ENCODE measurements at regions not wholly inside any gene's neighbourhood (a gene's known extent, or its start where the extent isn't known, plus 50 kb on each side); places are given as distances from the start of the nearest gene placed in this dataset.

GRCh38 chr11:29129844-29130243 lies 887.0 kb downstream of the KCNA4 start:
- TF ChIP-seq CTCF (IDR thresholded peaks at IDR 0.05): no peak
- TF ChIP-seq EZH2 (IDR thresholded peaks at IDR 0.05; ENCODE audit: borderline replicate concordance, insufficient read depth, low read depth, low read length, poor library complexity, severe bottlenecking): no peak

Measured in B cell (primary cell).